Prostate gland (tissue), 2 donors: ENCODE measurements at regions not wholly inside any gene's neighbourhood (a gene's known extent, or its start where the extent isn't known, plus 50 kb on each side); places are given as distances from the start of the nearest gene placed in this dataset.

Source experiments
- DNase-seq: peaks from one replicate; pipeline ENCODE4 v3.0.0-alpha.2; 2019; ENCODE audit warnings: low spot score
- H3K27ac ChIP-seq, 2 donors: fragments of 200-600 bp; sonication (generic); 2 replicates each; pipeline ENCODE4 v1.5.1; 2017 to 2019
- H3K27me3 ChIP-seq: fragments of 200-600 bp; sonication (generic); replicated peaks from 2 replicates; pipeline ENCODE4 v1.5.1; 2019; ENCODE audit not compliant: insufficient read depth
- H3K36me3 ChIP-seq, 2 donors: fragments of 200-600 bp; sonication (generic); 1 replicate in 1 of 2; 2 replicates in 1 of 2; pipeline versions ENCODE4 v1.5.1 to v1.8.1; 2017 to 2019
- H3K4me1 ChIP-seq: fragments of 200-600 bp; sonication (generic); replicated peaks from 2 replicates; pipeline ENCODE4 v1.5.1; 2019
- H3K4me3 ChIP-seq, 2 donors: fragments of 200-600 bp; sonication (generic); 2 replicates each; pipeline ENCODE4 v1.5.1; 2017 to 2019
- H3K9me3 ChIP-seq: fragments of 200-600 bp; sonication (generic); 2 replicates; pipeline ENCODE4 v1.5.1; 2017
- POLR2A ChIP-seq: fragments of 450-650 bp; IDR thresholded peaks from one replicate; pipeline ENCODE4 v1.6.1; 2016; ENCODE audit warnings: antibody characterized with exemption, mild to moderate bottlenecking
- POLR2AphosphoS5 ChIP-seq: sonication (generic); formaldehyde crosslinking; IDR thresholded peaks from one replicate; pipeline ENCODE4 v1.6.1; 2017; ENCODE audit warnings: antibody characterized with exemption
- WGBS: methylation state at CpG from one replicate; pipeline ENCODE4 v1.1.5; 2018; 5-methylcytosine and 5-hydroxymethylcytosine counted together
- intact Hi-C: fragments of 100-400 bp; cut with DNase I; formaldehyde crosslinking; loops from one replicate; pipeline ENCODE4 v1.14.2; 2022
- TF ChIP-seq, protein P1 (sequence below), 4 experiments: fragments of 200-600 bp in 2 of 4; fragments of 450-650 bp in 2 of 4; sonication (generic) in 2 of 4; IDR thresholded peaks; 1 replicate in 3 of 4; 2 replicates in 1 of 4; pipeline ENCODE4 v1.5.1; 2016 to 2019; ENCODE audit warnings: antibody characterized with exemption in 4 of 4, mild to moderate bottlenecking in 2 of 4, moderate library complexity in 2 of 4

DNA sequence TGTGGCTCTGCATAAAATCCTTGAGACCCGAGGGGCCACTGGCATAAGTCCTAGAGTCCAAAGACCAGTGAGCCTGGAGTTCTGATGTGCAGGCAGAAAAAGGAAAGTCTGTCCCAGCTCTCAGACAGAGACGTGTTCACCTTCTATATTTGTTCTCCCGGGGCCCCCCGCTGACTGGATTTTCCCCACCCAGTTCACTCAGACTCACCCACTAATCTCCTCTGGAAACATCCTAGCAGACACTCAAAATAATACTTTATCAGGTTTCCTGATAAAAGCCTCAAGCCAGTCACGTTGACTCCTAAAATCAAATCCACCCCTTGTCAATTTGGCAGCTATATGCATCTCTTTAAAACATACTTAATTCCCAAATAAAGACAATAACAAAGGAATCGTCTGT is 1084.2 kb upstream of the NCAM2 start:
- no peaks in the 10 kb centered on the region for H3K9me3 ChIP-seq
- intact Hi-C loops, result no loop called here
- TF ChIP-seq POLR2AphosphoS5 (no peak), POLR2A (no peak)
- TF ChIP-seq, protein P1, sequence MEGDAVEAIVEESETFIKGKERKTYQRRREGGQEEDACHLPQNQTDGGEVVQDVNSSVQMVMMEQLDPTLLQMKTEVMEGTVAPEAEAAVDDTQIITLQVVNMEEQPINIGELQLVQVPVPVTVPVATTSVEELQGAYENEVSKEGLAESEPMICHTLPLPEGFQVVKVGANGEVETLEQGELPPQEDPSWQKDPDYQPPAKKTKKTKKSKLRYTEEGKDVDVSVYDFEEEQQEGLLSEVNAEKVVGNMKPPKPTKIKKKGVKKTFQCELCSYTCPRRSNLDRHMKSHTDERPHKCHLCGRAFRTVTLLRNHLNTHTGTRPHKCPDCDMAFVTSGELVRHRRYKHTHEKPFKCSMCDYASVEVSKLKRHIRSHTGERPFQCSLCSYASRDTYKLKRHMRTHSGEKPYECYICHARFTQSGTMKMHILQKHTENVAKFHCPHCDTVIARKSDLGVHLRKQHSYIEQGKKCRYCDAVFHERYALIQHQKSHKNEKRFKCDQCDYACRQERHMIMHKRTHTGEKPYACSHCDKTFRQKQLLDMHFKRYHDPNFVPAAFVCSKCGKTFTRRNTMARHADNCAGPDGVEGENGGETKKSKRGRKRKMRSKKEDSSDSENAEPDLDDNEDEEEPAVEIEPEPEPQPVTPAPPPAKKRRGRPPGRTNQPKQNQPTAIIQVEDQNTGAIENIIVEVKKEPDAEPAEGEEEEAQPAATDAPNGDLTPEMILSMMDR (IDR thresholded peaks at IDR 0.05), result no peak
- H3K27me3 ChIP-seq, result no peaks in the 10 kb centered on the region
- H3K4me3 ChIP-seq, result no peak overlapping the region
- DNase-seq, result no peak
- WGBS, result 63% methylated on average over 6 of the region's 6 CpGs
- H3K36me3 ChIP-seq, result no peaks in the 10 kb centered on the region
- no peaks in the 10 kb centered on the region for H3K4me1 ChIP-seq
- H3K27ac ChIP-seq, result no peak overlapping the region

DNA sequence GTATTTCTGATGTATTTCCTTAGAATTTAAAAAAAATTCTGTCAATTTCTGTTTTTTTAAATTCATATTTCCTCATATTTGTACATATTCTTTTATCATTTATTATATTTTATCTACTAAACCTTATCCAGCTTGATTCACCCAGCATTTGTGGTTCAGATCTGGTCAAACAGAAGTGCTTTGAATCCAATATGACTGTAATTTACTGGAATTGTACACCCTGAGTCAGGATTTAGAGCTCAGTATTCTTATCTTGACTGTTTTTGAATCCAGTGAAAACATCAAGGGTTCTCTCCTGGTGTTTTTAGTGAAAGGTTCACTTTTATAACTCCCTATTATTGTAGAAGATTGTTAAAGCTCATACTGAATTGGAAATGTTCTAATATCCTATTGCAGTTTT is 1077.0 kb upstream of the NCAM2 start:
- intact Hi-C loops, result no loop called here
- H3K27ac ChIP-seq, result no peak overlapping the region
- no peaks in the 10 kb centered on the region for H3K27me3 ChIP-seq
- TF ChIP-seq POLR2A (no peak), POLR2AphosphoS5 (no peak)
- TF ChIP-seq, protein P1 (IDR thresholded peaks at IDR 0.05), result no peak
- no peaks in the 10 kb centered on the region for H3K9me3 ChIP-seq
- no peak overlapping the region for H3K4me3 ChIP-seq
- H3K36me3 ChIP-seq, result no peaks in the 10 kb centered on the region
- DNase-seq, result no peak
- H3K4me1 ChIP-seq, result no peaks in the 10 kb centered on the region

DNA sequence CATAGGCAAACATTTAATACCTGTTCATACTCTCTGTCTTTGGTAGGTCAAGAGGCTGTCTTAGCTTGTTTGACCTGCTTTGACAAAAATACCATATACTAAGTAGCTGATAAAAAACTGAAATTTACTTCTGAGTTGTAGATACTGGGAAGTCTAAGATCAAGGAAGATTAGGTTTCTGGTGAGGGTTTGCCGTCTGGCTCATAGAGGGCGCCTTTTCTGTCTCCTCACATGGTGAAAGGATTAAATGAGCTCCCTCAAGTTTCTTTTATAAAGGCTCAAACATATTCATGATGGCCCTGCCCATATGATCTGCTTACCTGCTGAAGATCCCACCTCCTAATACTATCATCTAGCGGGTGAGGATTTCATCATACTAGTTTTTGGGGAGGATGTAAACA is 1076.1 kb upstream of the NCAM2 start:
- Histone ChIP-seq H3K4me1 (no peaks in the 10 kb centered on the region), H3K4me3 (no peak overlapping the region), H3K36me3 (no peaks in the 10 kb centered on the region), H3K27ac (no peak overlapping the region), H3K27me3 (no peaks in the 10 kb centered on the region), H3K9me3 (no peaks in the 10 kb centered on the region)
- DNase-seq, result no peak
- 84% methylated on average over 3 of the region's 3 CpGs for WGBS
- TF ChIP-seq, protein P1 (IDR thresholded peaks at IDR 0.05), result no peak
- no peak for TF ChIP-seq POLR2A
- no peak for TF ChIP-seq POLR2AphosphoS5
- intact Hi-C loops, result no loop called here

DNA sequence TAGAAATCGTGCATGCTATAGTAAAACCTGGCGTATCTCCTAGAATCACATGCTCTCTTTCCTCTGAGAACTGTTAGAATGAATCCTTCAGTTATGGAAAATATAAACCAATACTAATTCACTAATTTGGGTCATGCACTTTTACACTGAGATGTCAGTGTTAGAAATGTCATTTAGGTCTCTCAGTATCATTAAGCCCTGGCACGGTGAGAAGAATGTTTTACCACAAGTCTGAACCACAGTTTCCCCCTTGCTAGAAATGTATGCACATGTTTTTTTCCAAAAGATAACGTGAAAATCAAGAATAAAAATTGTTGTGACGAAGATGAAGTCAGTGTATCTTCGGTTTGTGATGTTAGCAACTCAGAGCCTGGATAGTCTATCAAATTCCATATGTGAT is 1062.7 kb upstream of the NCAM2 start:
- H3K9me3 ChIP-seq, result no peaks in the 10 kb centered on the region
- H3K27me3 ChIP-seq, result no peaks in the 10 kb centered on the region
- H3K4me3 ChIP-seq, result no peak overlapping the region
- no peaks in the 10 kb centered on the region for H3K4me1 ChIP-seq
- H3K36me3 ChIP-seq, result no peaks in the 10 kb centered on the region
- no peak for DNase-seq
- intact Hi-C loops, result no loop called here
- 81% methylated on average over 6 of the region's 6 CpGs for WGBS
- H3K27ac ChIP-seq, result no peak overlapping the region
- TF ChIP-seq POLR2AphosphoS5, result no peak
- no peak for TF ChIP-seq POLR2A
- TF ChIP-seq, protein P1 (IDR thresholded peaks at IDR 0.05), result no peak

DNA sequence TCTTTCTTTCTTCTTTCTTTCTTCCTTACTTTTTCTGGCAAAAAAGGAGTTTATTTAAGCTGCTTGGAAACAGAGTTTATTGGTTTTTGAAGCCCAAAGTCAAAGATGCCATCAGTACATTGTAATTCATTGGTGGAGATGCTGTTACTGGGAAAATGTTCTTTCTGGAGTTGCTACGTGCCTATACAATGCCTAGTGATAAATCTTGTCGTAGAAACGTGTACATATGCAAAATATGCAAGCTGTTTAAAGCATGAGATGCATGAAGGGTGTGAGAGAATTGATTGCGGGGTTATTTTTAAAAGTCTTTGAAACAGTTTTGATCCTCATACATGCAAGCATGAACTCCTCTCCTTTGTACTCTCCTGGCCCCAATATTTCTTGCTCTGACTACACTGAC is 1060.6 kb upstream of the NCAM2 start:
- no peaks in the 10 kb centered on the region for H3K27me3 ChIP-seq
- H3K36me3 ChIP-seq, result no peaks in the 10 kb centered on the region
- DNase-seq, result no peak
- 45% methylated on average over 4 of the region's 4 CpGs for WGBS
- no peaks in the 10 kb centered on the region for H3K4me1 ChIP-seq
- H3K4me3 ChIP-seq, result no peak overlapping the region
- no peaks in the 10 kb centered on the region for H3K9me3 ChIP-seq
- intact Hi-C loops, result no loop called here
- H3K27ac ChIP-seq, result no peak overlapping the region
- TF ChIP-seq POLR2AphosphoS5 (no peak), POLR2A (no peak)
- TF ChIP-seq, protein P1 (IDR thresholded peaks at IDR 0.05), result no peak
